HG02642 (cell line): ENCODE measurements at regions not wholly inside any gene's neighbourhood (a gene's known extent, or its start where the extent isn't known, plus 50 kb on each side); places are given as distances from the start of the nearest gene placed in this dataset.

ENCODE experiments used
- ATAC-seq: cut with Tn5 transposase; IDR thresholded peaks from one replicate; pipeline ENCODE4 v1.9.1; 2021; ENCODE audit warnings: mild to moderate bottlenecking; ENCODE audit not compliant: unreplicated experiment, poor library complexity

DNA sequence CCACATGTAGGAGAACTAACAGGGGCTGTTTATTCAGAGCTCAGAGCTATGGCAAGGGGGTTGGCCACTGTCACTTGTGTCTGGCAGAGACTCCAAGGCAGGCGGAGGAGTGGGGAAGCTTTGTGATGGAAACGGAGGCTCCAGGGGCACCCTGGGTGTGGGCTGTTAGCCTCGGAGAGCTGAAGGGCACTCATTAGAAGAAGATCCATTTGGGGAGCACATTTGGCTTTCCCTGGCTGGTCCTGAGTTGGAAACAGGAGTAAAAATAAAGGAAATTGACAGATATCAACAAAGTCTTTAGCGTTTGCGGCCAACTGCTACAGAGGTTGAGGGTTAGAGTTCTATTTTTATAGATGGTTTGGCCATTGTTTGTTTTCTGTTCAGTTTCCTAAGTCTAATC lies 288.3 kb upstream of the MKI67 start:
- no peak for ATAC-seq

DNA sequence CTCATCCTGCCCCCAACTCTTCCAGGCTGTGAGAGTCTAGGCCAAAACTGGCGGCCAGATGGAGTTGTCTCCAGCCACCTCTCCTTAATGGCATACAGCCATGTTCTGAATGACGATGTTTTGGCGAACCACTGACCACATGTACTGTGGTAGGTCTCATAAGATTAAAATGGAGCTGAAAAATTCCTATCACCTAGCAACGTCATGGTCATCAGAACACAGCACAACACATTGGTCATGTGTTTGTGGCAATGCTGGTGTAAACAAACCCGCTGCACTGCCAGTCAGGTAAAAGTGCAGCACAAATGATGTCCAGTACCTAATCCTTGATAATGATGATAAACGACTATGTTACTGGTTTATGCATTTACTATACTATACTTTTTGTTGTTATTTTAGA lies 290.0 kb upstream of the MKI67 start:
- ATAC-seq, result no peak

DNA sequence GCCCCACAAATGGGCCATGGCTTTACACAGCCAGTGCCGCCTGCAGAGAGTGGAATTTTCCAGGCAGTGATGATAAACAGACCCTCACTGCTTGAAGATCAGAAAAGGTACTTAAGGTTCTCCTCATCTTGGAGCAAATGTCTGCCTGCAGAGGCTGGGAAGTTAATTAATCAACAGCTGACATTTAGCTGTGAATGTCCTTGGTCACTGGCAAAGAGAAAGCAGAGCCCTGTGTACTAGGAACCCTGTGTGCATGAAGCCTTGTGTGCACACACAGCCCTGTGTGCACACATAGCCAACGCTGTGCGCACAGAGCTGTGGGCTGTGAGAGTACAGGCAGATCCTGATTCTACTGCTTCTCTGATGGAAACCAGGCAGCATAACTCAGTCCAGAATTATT lies 291.6 kb upstream of the MKI67 start:
- no peak for ATAC-seq

DNA sequence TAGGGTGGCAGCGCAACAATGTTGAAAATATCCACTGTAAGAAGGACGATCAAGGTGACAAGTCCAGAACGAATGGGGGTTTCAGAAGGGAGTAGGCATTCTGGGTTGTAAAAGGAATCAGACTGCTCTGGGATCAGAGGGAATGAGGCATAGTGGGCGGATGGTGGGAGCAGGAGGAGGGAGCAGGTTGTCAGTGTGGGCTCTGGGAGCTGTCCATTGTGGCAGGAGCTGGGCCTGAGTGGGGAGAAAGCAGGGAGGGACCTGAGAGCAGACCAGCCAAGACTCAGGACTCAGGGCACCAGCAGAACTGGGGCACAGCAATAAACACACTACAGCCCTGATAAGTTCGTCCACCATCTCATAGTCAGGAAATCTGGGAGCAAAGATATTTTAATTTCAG lies 292.6 kb upstream of the MKI67 start:
- no peak for ATAC-seq

DNA sequence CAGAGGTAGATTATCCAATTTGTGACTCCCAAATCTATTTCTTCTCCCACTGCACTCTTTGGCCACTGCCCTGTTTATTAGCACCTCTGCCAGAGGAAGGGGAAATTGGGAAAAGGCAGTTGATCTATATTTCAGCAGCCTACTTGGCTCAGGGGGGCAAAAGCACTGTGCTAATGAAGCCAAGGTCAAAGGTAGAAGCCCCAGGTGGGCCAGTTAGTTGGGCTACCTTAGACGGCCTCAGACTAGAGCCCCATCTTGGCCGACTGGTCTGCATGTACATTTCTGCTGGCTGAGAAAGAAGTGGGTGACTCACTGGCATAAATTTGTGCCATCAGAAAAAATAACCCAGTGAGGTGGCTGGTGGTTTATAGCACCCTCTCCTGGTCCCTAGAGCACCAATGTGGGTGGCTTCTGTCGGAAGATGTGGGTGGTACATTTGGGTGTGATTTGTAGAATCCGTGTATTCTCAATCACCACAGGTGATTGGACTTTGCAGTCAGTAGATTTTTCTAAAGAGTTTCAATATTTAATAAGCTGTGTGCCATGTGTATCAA lies 293.3 kb upstream of the MKI67 start:
- no peak for ATAC-seq

DNA sequence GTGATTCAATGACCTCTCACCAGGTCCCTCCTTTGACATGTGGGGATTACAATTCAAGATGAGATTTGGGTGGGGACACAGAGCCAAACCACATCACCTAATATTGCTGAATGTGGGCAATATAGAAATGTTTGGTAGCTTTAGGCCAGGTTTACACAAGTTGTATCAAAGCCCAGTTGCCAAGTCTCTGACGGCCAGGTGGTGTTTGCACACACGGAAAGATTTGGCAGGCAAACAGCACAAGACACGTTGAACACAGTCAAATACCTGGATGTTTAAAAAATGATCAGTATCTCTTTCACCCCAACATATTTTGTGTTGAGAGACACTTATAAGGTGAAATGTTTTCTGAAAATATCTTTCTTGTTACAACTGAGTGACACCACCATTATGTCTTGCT lies 294.4 kb upstream of the MKI67 start:
- ATAC-seq, result no peak

DNA sequence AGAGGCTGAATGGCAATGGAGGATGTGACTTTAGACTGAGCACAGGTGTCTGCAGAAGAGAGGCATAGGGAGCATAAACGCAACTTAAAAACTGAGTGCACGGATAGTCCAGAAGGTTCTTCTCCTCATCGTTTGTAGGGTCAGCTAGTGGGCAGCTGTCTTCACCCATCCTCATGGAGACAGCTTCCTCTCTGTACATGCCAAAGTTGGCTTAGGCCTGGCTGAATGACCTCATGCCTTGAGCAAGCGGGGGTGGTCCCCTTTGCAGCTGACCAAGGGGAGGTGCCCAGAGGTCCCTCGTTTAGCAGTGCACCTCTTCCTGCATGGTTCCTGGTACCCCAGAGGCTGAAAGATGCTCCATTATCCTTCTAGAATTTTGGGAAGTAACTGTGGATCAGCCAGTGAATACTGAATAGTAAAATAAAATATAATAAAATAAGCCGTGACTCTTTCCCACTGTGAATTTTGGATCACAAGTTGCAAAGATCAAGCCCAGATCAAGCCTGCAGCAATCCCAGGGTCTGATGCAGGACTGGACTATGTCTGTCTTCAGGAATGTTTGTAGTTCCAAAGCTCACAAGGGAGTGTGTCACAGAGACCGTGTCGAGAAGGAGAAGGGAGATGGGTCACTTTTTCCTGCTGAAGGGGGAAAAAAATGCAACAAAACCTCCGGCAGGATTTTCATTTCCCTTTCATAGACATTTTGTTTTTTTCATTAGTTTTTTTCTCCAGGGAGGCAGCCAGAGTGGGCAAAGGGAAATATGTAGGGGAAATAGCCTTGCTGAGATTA lies 295.3 kb upstream of the MKI67 start:
- no peak for ATAC-seq

DNA sequence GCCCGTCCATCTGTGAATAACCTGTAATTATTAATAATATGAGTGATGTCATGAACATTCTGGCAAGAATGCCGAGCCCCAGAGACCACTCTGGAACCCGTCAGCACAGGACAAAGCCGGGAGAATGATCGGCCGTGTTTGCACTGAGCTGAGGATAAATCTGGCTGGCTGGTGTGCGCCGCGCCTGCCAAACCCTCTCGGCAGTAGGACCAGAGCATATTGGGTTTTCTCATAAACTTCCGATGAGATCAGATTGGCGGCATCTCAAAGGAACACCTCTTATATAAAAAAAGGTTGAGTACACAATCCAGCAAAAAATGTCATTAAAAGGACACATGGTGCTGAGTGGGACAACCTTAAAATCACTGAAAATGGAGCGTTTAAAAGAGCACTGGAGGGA lies 296.0 kb upstream of the MKI67 start:
- ATAC-seq, result no peak

DNA sequence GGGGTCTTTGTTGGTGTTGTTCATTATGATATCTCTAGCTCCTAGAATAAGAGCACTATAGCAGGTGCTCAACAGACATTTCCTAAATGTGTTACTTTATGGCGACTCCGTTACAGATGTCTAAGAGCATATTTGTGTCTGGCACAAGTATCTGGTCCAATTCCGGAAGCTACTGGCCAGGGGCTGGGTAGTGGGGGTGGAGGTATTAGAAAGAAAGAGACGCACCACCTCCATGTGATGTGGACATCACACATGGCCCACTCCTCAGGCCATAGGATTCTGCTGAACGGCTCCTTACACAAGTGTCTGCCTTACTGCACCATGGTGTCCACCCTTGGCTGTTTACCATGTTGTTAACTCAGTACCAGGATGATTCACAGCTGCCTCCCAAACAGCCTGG lies 296.8 kb upstream of the MKI67 start:
- ATAC-seq, result no peak

DNA sequence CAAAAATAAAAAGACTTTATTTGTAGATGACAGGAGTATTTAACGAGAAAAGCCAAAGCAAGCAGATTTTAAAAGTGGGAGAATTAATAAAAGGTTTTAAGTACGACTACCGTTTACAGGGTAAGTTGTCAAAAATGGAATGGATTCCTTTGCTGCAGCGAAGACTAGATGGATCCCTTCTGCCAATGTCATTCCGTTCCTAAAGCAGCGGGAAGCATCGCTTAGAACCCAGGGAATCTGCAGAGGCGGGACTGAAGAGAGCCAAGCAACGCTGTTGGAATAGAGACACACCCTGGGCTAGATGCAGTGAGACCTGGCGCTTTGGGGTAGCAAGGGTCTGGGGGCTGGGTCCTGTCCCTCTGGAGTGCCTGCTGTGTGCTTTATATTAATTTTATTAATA lies 303.1 kb upstream of the MKI67 start:
- no peak for ATAC-seq

DNA sequence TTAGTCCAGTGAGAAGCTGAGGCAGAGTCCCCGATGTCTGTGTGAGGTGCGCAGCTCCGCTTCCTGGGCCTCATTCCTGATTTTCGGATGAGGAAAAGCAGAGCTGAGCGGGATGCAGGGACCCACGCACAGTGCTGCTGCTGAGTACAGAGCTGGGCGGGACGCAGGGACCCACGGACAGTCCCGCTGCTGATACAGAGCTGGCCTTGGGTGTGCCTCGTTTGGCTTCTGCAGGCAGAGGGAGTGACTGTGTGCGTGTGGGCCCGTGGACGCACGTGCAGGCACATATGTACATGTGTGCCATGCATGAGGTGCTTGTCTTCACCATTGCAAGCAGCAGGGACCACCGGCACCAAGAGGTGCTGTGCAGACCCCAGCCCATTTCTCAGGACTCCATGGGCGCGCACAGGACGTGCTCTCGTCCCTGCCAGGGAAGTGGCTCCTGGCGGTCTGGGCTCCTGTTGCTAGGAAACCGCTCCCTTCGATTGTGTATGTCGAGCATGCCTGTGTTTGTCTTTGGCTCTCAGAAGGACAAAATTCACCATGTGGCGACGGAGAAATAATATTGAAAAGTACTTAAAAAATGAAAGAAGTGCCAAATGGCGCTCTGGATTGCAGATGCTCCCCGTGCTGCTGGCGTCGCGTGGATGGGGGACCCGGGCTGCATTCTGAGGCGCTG lies 303.8 kb upstream of the MKI67 start:
- no peak for ATAC-seq

DNA sequence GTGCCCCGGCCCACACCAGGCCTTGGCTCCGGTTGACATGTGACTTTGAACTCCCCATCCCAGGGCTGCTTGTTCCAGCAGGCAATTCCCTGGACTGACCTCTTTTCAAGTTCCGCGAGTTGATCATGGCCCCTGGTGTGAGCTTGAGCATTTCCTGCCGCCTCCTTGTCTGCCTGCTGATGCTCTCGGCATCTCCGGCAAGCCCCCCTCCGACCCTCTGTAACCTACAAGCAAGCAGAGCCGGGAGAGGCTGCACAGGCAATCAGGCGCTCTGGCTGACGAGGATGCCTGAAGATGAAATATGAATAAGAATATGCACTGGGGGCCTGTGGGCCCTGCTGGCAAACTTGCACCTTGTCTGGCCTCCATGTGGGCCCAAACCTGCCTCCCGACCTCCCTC lies 304.9 kb upstream of the MKI67 start:
- no peak for ATAC-seq

DNA sequence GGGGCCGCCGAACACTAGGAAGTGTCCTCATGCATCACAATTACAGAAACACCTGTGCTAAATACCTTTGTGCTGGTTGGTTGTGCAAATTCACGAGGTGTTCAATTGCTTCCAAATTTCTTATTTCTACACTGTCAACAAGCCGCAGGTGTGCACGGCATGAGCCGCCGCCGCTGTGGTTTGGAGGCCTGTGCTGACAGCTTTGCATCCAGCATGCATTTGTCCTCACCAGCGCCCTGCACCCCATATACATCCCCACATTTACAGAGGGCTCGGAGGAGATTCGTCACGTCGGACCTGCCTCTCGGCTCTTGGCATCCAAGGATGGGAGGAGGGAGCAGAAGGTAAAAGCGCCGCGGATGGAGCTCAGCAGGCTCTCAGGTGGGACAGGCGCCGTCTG lies 305.3 kb upstream of the MKI67 start:
- no peak for ATAC-seq

DNA sequence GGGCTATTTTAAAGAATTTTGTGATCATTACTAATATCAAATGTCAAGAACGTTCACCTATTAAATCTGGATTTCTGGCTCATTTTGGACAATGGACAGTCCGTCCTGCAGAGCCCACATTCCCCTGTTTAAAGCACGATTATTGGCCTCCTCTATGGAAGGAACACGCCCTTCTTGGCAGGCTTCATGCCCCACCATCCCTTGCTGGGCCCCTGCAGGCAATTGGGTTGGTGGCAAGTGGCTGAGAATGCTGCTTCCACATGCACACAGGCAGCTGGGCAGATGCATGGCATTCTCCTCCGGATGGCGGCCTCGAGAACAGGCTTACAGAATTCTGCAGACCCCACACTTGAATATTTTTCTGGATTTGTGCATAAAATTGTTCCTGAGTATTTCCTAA lies 305.8 kb upstream of the MKI67 start:
- ATAC-seq, result no peak

DNA sequence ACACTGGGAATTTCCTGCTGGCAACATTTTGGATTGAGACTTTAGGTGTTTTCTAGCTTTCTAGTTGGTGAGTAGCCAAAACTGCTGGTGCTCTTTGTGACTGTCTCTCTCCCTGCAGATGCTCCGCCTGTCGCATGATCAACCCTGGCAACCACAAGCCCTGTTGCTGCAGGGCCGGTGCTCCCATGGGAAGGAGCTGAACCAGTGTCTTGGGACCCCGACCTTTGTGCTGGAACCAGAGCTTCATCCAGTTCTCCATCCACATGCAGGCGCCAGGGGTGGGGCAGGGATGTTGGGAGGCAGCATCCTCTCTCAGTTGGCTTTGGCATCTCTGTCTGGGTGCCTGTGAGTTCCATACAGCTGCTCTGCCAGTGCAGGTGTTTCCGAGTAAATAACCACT lies 306.2 kb upstream of the MKI67 start:
- no peak for ATAC-seq

DNA sequence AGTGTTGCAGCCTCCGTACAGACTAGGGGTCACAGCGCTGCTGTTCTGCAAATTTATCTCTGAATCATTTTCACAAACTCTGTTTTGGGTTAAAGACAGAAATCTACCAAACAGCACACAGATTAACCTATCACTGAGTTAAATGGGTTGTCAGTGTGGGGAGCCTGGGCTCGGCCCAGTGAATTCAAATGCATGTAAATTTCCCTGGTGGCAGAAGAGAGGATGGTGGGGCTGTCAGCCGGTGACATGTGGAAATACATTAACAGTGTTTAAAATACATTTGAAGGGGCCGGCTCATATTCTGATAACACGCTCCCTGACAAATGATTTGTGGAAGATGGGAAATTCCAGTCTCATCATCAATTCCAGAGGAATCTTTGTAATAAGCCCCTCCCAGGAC lies 309.6 kb upstream of the MKI67 start:
- ATAC-seq, result no peak

DNA sequence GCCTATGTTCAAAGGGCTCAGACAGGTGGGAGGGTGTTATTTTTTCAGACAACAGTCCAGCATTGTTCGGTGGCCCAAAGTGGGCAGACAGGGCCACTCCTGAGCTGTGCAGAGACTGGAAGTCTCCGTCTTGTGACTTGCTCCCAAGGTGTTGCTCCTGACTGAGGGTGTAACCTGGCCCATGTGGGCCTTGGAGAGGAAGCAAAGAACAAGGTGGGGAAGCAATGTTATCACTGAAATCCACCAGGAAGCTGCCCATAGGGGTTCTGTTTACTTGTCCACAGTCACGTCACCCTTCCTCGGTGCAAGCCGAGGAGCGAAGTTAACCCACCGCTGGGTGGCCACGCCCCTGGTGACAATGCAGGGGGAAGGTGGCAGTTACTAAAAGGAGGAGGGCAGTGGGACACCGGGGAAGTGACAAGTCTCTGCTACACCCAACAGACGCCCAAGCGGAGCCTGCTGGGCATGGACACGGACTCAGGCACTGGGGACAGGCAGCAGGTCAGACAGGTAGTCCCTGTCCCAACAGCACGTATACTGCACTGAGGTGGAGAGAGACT lies 311.6 kb upstream of the MKI67 start:
- ATAC-seq, result no peak

DNA sequence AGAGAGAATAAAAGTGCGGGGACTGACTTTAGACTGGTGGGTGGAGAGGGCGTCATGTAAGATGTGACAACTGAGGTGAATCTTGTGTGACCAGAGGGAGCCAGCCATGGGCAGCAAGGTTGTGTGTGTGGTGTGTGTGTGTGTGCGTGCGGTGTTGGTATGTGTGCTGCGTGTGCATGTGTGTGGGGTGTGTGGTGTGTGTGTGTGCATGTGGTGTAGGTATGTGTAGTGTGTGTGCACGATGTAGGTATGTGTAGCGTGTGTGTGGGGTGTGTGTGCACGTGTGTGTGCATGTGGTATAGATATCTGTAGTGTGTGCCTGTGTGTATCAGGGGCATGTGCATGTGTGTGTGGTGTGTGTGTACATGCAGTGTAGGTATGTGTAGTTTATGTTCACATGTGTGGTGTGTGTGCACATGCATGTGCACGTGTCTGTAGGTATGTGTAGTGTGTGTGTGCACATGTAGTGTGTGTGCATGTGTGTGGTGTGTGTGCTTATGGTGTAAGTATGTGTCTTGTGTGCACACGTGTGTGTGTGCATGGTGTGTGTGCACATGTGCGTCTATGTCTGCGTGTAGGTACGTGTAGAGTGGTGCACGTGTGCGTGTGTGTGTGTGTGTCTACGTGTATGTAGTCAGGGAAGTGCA lies 312.3 kb upstream of the MKI67 start:
- ATAC-seq, result no peak

DNA sequence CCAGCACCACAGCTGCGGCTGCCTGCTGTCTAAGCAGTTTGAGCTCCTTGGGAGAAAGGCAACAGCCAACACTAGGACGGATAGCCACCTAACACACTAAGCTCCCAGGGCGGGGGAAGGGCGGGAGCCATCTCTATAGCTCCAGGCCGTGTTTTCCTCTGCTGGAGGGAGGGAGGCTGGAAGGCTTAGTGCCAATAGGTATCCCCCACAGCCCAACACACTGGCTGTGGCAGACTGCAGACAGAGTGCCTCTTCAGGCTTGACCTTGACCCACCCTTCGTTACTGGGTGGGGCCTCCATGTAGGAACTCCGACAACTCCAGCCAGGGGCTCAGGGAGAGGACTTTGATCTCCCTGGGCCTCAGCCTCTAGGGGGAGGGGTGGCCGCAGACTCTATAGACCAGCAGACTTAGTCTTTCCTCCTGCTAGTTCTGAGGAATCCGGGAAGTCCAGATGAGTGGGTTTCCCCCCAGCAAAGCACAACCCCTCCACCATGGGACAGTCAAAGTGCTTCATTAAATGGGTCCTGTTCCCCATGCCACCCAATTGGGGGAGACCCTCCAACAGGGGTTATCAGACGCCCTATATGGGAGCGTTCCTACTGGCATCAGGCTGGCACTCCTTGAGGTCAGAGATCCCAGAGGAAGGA lies 314.4 kb upstream of the MKI67 start:
- ATAC-seq, result no peak

DNA sequence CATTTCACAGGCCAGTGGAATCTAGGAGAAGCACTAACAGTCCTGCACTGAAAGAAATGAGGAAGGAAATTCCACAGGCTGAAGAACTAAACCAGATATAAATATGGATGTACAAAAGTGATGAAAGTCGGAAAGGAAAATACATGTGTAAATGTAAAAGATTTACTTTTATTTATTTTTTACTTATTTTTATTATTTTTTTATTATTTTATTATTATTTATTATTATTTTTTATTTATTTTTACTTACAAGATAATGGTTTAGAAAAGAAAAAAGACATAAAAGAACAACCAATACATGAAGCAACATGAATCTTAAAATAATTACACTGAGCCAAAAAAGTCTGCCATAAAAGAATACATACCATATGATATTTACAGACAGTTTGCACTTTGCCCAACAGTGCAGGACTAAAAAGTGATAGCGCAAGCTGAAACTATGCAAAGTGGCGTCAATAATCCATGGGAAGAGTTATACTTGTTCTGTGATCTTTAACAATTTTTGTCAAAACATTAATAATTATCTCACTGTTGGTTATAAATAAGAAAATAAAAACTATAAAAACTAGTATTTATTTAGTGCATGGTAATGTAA lies 317.8 kb upstream of the MKI67 start:
- ATAC-seq, result no peak
